HG03280 (cell line): ENCODE measurements at regions not wholly inside any gene's neighbourhood (a gene's known extent, or its start where the extent isn't known, plus 50 kb on each side); places are given as distances from the start of the nearest gene placed in this dataset.

Experiments
- ATAC-seq: cut with Tn5 transposase; IDR thresholded peaks from one replicate; pipeline ENCODE4 v1.9.1; 2021; ENCODE audit warnings: mild to moderate bottlenecking, moderate library complexity; ENCODE audit not compliant: unreplicated experiment

GRCh38 chr9:135219676-135220600 is 132.5 kb downstream of the OLFM1 start:
- no peak for ATAC-seq

- no peak for ATAC-seq
Measured at GRCh38 chr9:135220601-135221575, 133.4 kb downstream of the OLFM1 start.

GRCh38 chr9:135221576-135221950 is 134.1 kb downstream of the OLFM1 start:
- ATAC-seq = no peak

GRCh38 chr9:135221951-135222631 is 134.6 kb downstream of the OLFM1 start:
- no peak for ATAC-seq

- no peak for ATAC-seq
Measured at GRCh38 chr9:135222881-135223760, 135.7 kb downstream of the OLFM1 start.

GRCh38 chr9:135223831-135224230 is 136.4 kb downstream of the OLFM1 start:
- ATAC-seq = no peak

- no peak for ATAC-seq
Measured at GRCh38 chr9:135224286-135224877, 136.9 kb downstream of the OLFM1 start.

GRCh38 chr9:135224921-135225541 is 137.6 kb downstream of the OLFM1 start:
- ATAC-seq = no peak

GRCh38 chr9:135225619-135226228 is 138.3 kb downstream of the OLFM1 start:
- ATAC-seq = no peak

GRCh38 chr9:135226369-135227050 is 139.0 kb downstream of the OLFM1 start:
- ATAC-seq = no peak

- ATAC-seq = no peak
Measured at GRCh38 chr9:135227641-135228251, 140.3 kb downstream of the OLFM1 start.

- no peak for ATAC-seq
Measured at GRCh38 chr9:135228345-135228982, 141.0 kb downstream of the OLFM1 start.

GRCh38 chr9:135228983-135229625 is 141.6 kb downstream of the OLFM1 start:
- ATAC-seq = no peak

- no peak for ATAC-seq
Measured at GRCh38 chr9:135229701-135230385, 142.4 kb downstream of the OLFM1 start.

GRCh38 chr9:135230386-135230765 is 142.9 kb downstream of the OLFM1 start:
- ATAC-seq = no peak

- no peak for ATAC-seq
Measured at GRCh38 chr9:135230817-135231520, 143.5 kb downstream of the OLFM1 start.
